PFSK-1 (cell line): ENCODE measurements at regions not wholly inside any gene's neighbourhood (a gene's known extent, or its start where the extent isn't known, plus 50 kb on each side); places are given as distances from the start of the nearest gene placed in this dataset.

Experiments used
- POLR2AphosphoS5 ChIP-seq: IDR thresholded peaks from 2 replicates; pipeline ENCODE4 v1.6.1; 2012; ENCODE audit warnings: low read depth, mild to moderate bottlenecking, control low read depth, low read length, moderate library complexity
- SIN3A ChIP-seq: IDR thresholded peaks from 2 replicates; pipeline ENCODE4 v1.6.1; 2012; ENCODE audit warnings: mild to moderate bottlenecking, low read length, moderate library complexity, borderline replicate concordance; ENCODE audit not compliant: insufficient read depth

DNA sequence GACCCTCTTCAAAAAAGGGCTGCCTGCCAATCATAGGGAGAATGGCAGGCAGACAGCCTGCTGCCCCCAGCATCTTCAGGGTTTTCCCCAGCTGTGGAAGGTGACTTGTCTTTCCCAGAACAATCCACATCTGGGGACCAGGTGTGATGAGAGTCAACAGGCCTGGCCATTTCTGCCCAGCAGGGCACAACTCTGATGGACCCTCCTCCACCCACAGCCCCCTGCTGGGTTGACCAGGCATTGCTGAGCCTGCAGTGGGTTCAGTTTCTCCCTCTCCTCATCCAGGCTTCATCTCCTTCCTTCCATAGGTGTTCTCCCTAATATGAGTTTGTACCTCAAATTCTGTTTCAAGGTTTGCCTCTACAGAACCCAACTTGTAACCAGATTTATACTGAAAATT lies 111.0 kb downstream of the MINAR1 start:
- TF ChIP-seq POLR2AphosphoS5, result no peak
- TF ChIP-seq SIN3A, result no peak
